ENCODE measurements at regions not wholly inside any gene's neighbourhood (a gene's known extent, or its start where the extent isn't known, plus 50 kb on each side); places are given as distances from the start of the nearest gene placed in this dataset.

- DNase-seq (ENCODE audit: low read depth) = no peak
Observed at GRCh38 chr16:49910541-49911071, 54.7 kb upstream of the ZNF423 start.

GRCh38 chr16:49911430-49911829 is 55.5 kb upstream of the ZNF423 start:
- no peak for DNase-seq (ENCODE audit: low read depth)

- no peak for DNase-seq (ENCODE audit: low read depth)
Observed at GRCh38 chr16:49912721-49913120, 56.8 kb upstream of the ZNF423 start.

GRCh38 chr16:49913720-49914119 is 57.8 kb upstream of the ZNF423 start:
- no peak for DNase-seq (ENCODE audit: low read depth)

- DNase-seq (ENCODE audit: low read depth) = no peak
Observed at GRCh38 chr16:49914657-49915056, 58.7 kb upstream of the ZNF423 start.

- DNase-seq (ENCODE audit: low read depth) = no peak
Observed at GRCh38 chr16:49918257-49918656, 62.3 kb upstream of the ZNF423 start.

GRCh38 chr16:49919327-49919726 is 63.4 kb upstream of the ZNF423 start:
- no peak for DNase-seq (ENCODE audit: low read depth)

- no peak for DNase-seq (ENCODE audit: low read depth)
Observed at GRCh38 chr16:49920397-49920796, 64.5 kb upstream of the ZNF423 start.

- DNase-seq (ENCODE audit: low read depth) = no peak
Observed at GRCh38 chr16:49921106-49921505, 65.2 kb upstream of the ZNF423 start.

GRCh38 chr16:49921791-49922456 is 66.0 kb upstream of the ZNF423 start:
- peak; percentile 28 for DNase-seq (ENCODE audit: low read depth)

- DNase-seq (ENCODE audit: low read depth) = no peak
Observed at GRCh38 chr16:49923411-49923810, 67.5 kb upstream of the ZNF423 start.

- DNase-seq (ENCODE audit: low read depth) = no peak
Observed at GRCh38 chr16:49924078-49924477, 68.2 kb upstream of the ZNF423 start.

- DNase-seq (ENCODE audit: low read depth) = no peak
Observed at GRCh38 chr16:49926941-49927340, 71.0 kb upstream of the ZNF423 start.

GRCh38 chr16:49928176-49929041 is 72.5 kb upstream of the ZNF423 start:
- no peak for DNase-seq (ENCODE audit: low read depth)

GRCh38 chr16:49929626-49930025 is 73.7 kb upstream of the ZNF423 start:
- no peak for DNase-seq (ENCODE audit: low read depth)

GRCh38 chr16:49930841-49931240 is 74.9 kb upstream of the ZNF423 start:
- no peak for DNase-seq (ENCODE audit: low read depth)

GRCh38 chr16:49931266-49931665 is 75.4 kb upstream of the ZNF423 start:
- DNase-seq (ENCODE audit: low read depth) = no peak

- no peak for DNase-seq (ENCODE audit: low read depth)
Observed at GRCh38 chr16:49931916-49932315, 76.0 kb upstream of the ZNF423 start.

- DNase-seq (ENCODE audit: low read depth) = no peak
Observed at GRCh38 chr16:49932434-49932833, 76.5 kb upstream of the ZNF423 start.

- DNase-seq (ENCODE audit: low read depth) = no peak
Observed at GRCh38 chr16:49932946-49933345, 77.0 kb upstream of the ZNF423 start.

GRCh38 chr16:49936791-49937190 is 80.9 kb upstream of the ZNF423 start:
- DNase-seq (ENCODE audit: low read depth) = no peak

- no peak for DNase-seq (ENCODE audit: low read depth)
Observed at GRCh38 chr16:49937886-49938285, 82.0 kb upstream of the ZNF423 start.

- no peak for DNase-seq (ENCODE audit: low read depth)
Observed at GRCh38 chr16:49939495-49939894, 83.6 kb upstream of the ZNF423 start.

Measured in activated T-cell treated with anti-CD3 and anti-CD28 coated beads for 48 hours (primary cell).